D721Med (cell line): ENCODE measurements at regions not wholly inside any gene's neighbourhood (a gene's known extent, or its start where the extent isn't known, plus 50 kb on each side); places are given as distances from the start of the nearest gene placed in this dataset.

Source experiments
- DNase-seq: peaks from one replicate; pipeline ENCODE4 v3.0.0; 2011; ENCODE audit warnings: low spot score; ENCODE audit not compliant: insufficient read length
- FAIRE-seq: peaks from 2 replicates; lab custom pipeline; 2011; peaks lifted over from hg19 to GRCh38; lab: Jason Lieb, UNC
- TF ChIP-seq, protein P1 (sequence below): IDR thresholded peaks from 2 replicates; pipeline ENCODE4 v1.5.1; 2012; ENCODE audit warnings: mild to moderate bottlenecking, control low read depth; ENCODE audit not compliant: insufficient read depth; ENCODE audit errors: missing control alignments

DNA sequence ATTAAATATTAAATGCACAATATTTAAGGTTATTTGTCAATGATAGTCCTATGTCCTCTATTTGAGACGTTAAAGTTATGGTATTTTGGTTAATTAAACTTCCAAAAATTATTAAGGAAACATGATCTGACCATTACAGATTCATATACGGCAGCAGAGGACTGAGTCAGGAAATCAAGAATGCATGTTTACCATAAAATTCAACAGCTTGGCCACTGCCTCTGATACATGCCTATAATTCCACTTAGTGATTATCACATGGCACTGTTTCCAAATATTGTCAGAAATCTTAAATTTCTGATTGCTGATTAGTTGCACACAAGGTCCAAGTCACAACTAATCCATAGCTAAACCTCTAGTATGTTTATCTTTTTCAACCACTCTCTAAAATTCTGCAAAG is 232.2 kb upstream of the UGT8 start:
- FAIRE-seq, result no peak
- DNase-seq, result no peak
- TF ChIP-seq, protein P1, sequence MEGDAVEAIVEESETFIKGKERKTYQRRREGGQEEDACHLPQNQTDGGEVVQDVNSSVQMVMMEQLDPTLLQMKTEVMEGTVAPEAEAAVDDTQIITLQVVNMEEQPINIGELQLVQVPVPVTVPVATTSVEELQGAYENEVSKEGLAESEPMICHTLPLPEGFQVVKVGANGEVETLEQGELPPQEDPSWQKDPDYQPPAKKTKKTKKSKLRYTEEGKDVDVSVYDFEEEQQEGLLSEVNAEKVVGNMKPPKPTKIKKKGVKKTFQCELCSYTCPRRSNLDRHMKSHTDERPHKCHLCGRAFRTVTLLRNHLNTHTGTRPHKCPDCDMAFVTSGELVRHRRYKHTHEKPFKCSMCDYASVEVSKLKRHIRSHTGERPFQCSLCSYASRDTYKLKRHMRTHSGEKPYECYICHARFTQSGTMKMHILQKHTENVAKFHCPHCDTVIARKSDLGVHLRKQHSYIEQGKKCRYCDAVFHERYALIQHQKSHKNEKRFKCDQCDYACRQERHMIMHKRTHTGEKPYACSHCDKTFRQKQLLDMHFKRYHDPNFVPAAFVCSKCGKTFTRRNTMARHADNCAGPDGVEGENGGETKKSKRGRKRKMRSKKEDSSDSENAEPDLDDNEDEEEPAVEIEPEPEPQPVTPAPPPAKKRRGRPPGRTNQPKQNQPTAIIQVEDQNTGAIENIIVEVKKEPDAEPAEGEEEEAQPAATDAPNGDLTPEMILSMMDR, result no peak

DNA sequence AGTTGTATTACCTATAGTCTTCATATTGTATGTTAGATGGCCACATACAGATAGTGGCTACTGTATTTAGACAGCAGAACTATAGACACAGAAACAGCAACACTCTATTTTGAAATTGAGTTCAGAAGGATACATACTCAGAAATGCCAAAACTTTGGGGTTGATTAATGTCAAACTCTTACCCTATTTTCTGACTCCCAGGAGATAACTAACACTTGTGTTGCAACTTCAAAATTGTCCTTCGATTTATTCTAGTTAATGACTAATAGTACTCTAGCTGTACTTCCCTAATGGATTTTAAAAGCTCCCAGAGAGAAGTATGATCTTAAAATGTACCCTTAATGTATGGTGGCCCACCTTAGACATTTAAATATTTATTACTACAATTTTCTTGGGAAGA is 229.9 kb upstream of the UGT8 start:
- no peak for FAIRE-seq
- TF ChIP-seq, protein P1, result no peak
- DNase-seq, result no peak

DNA sequence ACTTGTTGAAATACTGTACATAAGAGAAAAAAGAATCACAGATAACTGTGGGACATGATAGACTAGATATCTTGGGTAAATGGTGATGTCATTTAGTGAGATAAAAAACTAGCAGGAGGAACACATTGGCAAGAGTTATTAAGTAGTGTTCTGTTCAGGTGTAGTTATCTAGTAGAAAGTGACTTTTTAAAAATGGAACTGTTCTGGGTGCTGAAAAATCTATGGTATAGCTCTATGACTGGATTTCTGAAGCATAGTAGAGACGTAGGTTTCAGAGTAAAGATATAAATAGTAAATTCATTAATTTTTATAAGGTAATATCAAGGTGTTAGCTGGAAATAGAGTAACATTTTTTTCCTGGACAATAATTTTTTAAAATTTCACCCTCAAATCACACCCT is 225.1 kb upstream of the UGT8 start:
- DNase-seq, result no peak
- TF ChIP-seq, protein P1, result no peak
- FAIRE-seq, result no peak

DNA sequence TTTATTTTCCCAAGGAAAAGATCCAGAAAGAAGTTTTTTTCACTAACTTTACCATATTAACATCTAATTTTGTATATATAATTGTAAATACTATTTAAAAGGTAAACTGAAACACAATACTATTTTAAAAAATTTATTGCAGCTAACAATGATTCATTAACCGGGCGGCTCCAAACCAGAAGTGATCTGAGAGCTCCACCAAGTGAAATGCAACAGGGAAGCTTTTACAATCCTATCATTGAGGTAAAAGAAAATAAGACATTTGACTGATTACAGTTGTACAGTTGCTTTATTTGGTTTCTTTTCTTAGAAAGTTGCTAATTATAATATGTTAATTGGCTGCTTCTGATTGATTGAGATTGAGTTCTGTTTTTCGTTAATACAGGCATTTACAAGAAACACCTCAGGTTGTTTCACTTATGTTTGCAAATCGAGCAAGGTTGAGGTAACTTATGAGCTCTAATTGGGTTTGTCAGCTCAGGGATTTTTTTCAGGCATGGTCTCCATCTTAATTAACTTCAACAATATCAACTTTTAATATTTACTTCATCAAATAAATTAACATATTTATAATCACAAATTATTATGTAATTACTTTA is 220.2 kb upstream of the UGT8 start:
- FAIRE-seq, result no peak
- TF ChIP-seq, protein P1, result peak; percentile 20
- DNase-seq, result no peak

DNA sequence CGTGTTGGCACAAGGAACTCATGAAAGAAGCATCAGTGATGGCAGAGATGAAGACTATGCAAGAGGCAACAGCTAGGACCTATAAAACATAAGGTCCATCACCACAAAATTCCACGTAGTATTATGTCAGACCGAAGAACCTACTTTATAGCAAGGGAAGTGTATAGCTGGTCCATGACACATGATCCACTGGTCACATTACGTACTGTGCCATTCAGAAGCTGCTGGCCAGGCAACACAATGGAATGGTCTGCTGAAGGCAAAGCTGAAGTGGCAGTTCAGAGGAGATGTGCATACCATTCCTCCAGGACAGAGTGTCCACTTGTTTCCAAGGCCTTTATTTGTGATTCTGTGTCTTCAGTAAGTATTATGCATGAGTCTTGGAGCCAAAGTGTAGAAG is 215.5 kb upstream of the UGT8 start:
- TF ChIP-seq, protein P1, result no peak
- FAIRE-seq, result no peak
- no peak for DNase-seq

DNA sequence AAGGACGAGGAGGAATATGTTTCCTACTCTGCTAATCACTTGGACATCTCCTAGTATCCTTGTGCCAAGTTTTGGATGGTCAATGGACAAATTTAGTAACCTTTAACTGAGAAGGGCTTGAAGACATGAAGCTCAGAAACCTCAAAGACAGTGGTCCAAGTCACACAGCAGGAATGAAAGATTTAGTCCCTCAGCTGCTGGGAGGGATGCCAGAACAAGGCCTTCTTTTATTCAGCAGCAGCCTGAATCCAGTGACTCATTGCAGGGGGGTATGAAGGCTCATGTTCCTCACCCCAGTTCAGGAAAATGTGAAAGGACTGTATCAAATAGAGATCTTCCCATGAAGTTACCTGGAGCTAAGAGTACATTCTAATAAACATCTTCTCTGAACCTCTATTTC is 214.9 kb upstream of the UGT8 start:
- TF ChIP-seq, protein P1, result no peak
- DNase-seq (no peak), FAIRE-seq (no peak)

DNA sequence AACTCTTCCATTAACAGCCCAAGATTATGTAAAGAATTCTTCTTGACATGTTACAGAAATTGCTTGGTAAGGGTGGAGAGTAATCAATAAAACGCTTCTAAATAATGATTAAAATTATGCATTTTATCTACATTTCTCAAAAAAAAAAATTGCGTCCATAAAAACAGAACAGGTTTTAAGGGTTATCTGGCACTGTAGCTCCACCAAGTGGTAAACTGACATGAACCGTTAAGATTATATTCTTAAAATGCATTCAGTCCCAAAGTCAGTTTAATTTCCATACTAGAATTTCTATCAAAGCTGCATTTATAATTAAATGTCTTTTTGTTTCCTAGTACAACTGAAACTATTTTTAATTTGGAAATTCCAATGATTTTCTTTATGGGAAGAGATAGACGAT is 214.0 kb upstream of the UGT8 start:
- TF ChIP-seq, protein P1, result peak; percentile 57
- no peak for FAIRE-seq
- no peak for DNase-seq
